ENCODE measurements at regions not wholly inside any gene's neighbourhood (a gene's known extent, or its start where the extent isn't known, plus 50 kb on each side); places are given as distances from the start of the nearest gene placed in this dataset.

- Histone ChIP-seq H3K4me3 (no peak overlapping the region), H3K27me3 (peaks cover 0 to 4% (median 0%) of the 10 kb centered on the region in 9 donors), H3K4me1 (no peaks in the 10 kb centered on the region), H3K27ac (no peak overlapping the region), H3K9me3 (no peaks in the 10 kb centered on the region), H3K36me3 (no peaks in the 10 kb centered on the region)
- TF ChIP-seq CTCF (IDR thresholded peaks at IDR 0.05) (no peak), POLR2A (IDR thresholded peaks at IDR 0.05) (no peak)
- ATAC-seq (no peak), DNase-seq (no peak)
- intact Hi-C loops (cut with DNase I) = loop anchor here in 5 of 10 donors (2.0 to 10.0 kb wide), 6 partner anchors 184 to 780 kb away; no protein-coding TSS in a partner anchor
Observed at GRCh38 chr12:39105111-39105510, 199.7 kb upstream of the CPNE8 start.

DNA sequence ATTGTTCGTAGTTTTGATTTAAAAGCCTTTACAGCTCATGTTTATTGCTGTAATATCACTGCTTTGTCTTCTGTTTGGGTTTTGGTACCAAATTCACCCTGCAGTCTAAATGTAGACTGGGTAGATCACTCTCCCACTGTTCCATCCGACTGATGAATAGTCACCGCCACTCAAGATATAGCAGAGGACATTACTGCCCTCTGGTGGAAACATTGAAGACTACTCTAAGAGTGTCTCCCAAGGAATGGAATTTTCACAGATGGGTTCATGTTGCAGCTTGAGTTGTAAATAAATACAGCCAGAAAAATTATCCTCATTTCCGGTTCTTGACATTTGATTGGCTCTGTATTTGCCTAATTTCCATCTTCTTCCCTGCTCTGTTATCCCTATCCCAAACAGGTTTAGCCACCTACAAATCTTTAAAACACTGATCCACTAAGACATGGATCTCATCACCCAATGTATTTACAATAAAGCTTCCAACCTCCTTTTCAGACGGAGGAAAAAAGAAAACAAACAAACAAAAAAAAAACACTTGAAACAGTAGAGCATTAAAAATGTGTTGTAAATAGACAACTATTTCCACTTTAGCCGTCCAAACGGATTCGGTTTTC lies 198.3 kb upstream of the CPNE8 start:
- ATAC-seq = peak; percentile 81 to 89 (median 88)
- H3K4me3 ChIP-seq = no peak overlapping the region
- H3K36me3 ChIP-seq = no peaks in the 10 kb centered on the region
- H3K4me1 ChIP-seq = no peaks in the 10 kb centered on the region
- DNase-seq = peak in 2 of 5 donors; percentile 19 to 24
- H3K27ac ChIP-seq = no peak overlapping the region
- intact Hi-C loops (cut with DNase I) = loop anchor here (1.0 to 10.0 kb wide), 11 partner anchors 181 to 966 kb away; partner anchors contain the start of gene CPNE8 (in 5 of the 10)
- peaks cover 0 to 4% (median 0%) of the 10 kb centered on the region in 9 donors for H3K27me3 ChIP-seq
- H3K9me3 ChIP-seq = no peaks in the 10 kb centered on the region
- 29 to 43% (median 41%) methylated on average over 8 of the region's 8 CpGs for WGBS, 4 donors
- TF ChIP-seq CTCF (IDR thresholded peaks at IDR 0.05) (peak; percentile 63 to 88 (median 80)), POLR2A (IDR thresholded peaks at IDR 0.05) (no peak)

- Histone ChIP-seq H3K4me1 (no peaks in the 10 kb centered on the region), H3K9me3 (no peaks in the 10 kb centered on the region), H3K4me3 (no peak overlapping the region), H3K27me3 (peaks cover 0 to 4% (median 0%) of the 10 kb centered on the region in 9 donors), H3K27ac (no peak overlapping the region), H3K36me3 (no peaks in the 10 kb centered on the region)
- 82 to 89% (median 85%) methylated on average over 3 of the region's 3 CpGs for WGBS, 4 donors
- ATAC-seq (no peak), DNase-seq (no peak)
- TF ChIP-seq CTCF (IDR thresholded peaks at IDR 0.05) = no peak
- TF ChIP-seq POLR2A (IDR thresholded peaks at IDR 0.05) = no peak
- intact Hi-C loops (cut with DNase I) = loop anchor here (1.0 to 10.0 kb wide), 11 partner anchors 180 to 965 kb away; partner anchors contain the start of gene CPNE8 (in 5 of the 10)
Observed at GRCh38 chr12:39102474-39103209, 197.3 kb upstream of the CPNE8 start.

- Histone ChIP-seq H3K27me3 (peaks cover 0 to 18% (median 0%) of the 10 kb centered on the region in 9 donors), H3K9me3 (no peaks in the 10 kb centered on the region), H3K4me3 (no peak overlapping the region), H3K4me1 (no peaks in the 10 kb centered on the region), H3K27ac (no peak overlapping the region), H3K36me3 (no peaks in the 10 kb centered on the region)
- no peak for ATAC-seq
- WGBS, 4 donors = 64 to 86% (median 67%) methylated on average over 2 of the region's 2 CpGs
- no peak for TF ChIP-seq CTCF (IDR thresholded peaks at IDR 0.05)
- no peak for TF ChIP-seq POLR2A (IDR thresholded peaks at IDR 0.05)
- no peak for DNase-seq
- intact Hi-C loops (cut with DNase I) = loop anchor here in 1 of 10 donors (10.0 kb wide), 1 partner anchor 771 kb away; no protein-coding TSS in a partner anchor
Observed at GRCh38 chr12:39095636-39096330, 190.4 kb upstream of the CPNE8 start.
